CD4-positive, alpha-beta T cell treated with Interleukin-4 for 1 hour (primary cell): ENCODE measurements at regions not wholly inside any gene's neighbourhood (a gene's known extent, or its start where the extent isn't known, plus 50 kb on each side); places are given as distances from the start of the nearest gene placed in this dataset.
"Not testable (repeated sequence)": the region's sequence is repeated elsewhere in the genome, so short reads cannot be mapped to it uniquely, and the experiment has no call there.

ENCODE experiments used
- DNase-seq, 2 donors: peaks; one replicate each; pipeline ENCODE4 v3.0.0-alpha.2; 2020 to 2022

GRCh38 chr9:115327436-115328122 is 209.6 kb upstream of the TNC start:
- DNase-seq, result no peak

GRCh38 chr9:115328228-115328627 is 210.3 kb upstream of the TNC start:
- DNase-seq, result no peak

- DNase-seq, result no peak
These were observed 210.7 kb upstream of the TNC start for GRCh38 chr9:115328677-115329076.

GRCh38 chr9:115333277-115334070 is 215.5 kb upstream of the TNC start:
- no peak for DNase-seq

- DNase-seq, result no peak
These were observed 217.5 kb upstream of the TNC start for GRCh38 chr9:115335439-115335838.

- no peak for DNase-seq
These were observed 222.4 kb upstream of the TNC start for GRCh38 chr9:115340314-115340713.

- DNase-seq, result no peak
These were observed 223.5 kb upstream of the TNC start for GRCh38 chr9:115341426-115341825.

- DNase-seq, result not testable (repeated sequence)
These were observed 229.8 kb upstream of the TNC start for GRCh38 chr9:115347776-115348175.

GRCh38 chr9:115348936-115349335 is 231.0 kb upstream of the TNC start:
- not testable (repeated sequence) for DNase-seq

- DNase-seq, result no peak
These were observed 231.6 kb upstream of the TNC start for GRCh38 chr9:115349542-115349941.

GRCh38 chr9:115350548-115350947 is 232.6 kb upstream of the TNC start:
- no peak for DNase-seq

GRCh38 chr9:115353681-115354080 is 235.7 kb upstream of the TNC start:
- no peak for DNase-seq

- no peak for DNase-seq
These were observed 239.9 kb upstream of the TNC start for GRCh38 chr9:115357821-115358220.

GRCh38 chr9:115359017-115359780 is 241.2 kb upstream of the TNC start:
- no peak for DNase-seq

GRCh38 chr9:115360122-115360521 is 242.2 kb upstream of the TNC start:
- no peak for DNase-seq

- DNase-seq, result no peak
These were observed 244.1 kb upstream of the TNC start for GRCh38 chr9:115362101-115362500.

- DNase-seq, result no peak
These were observed 244.7 kb upstream of the TNC start for GRCh38 chr9:115362640-115363039.

GRCh38 chr9:115364991-115365390 is 247.0 kb upstream of the TNC start:
- DNase-seq, result no peak

- no peak for DNase-seq
These were observed 249.4 kb upstream of the TNC start for GRCh38 chr9:115367321-115367720.

- no peak for DNase-seq
These were observed 250.0 kb upstream of the TNC start for GRCh38 chr9:115367780-115368525.

- no peak for DNase-seq
These were observed 251.5 kb upstream of the TNC start for GRCh38 chr9:115369322-115369957.

GRCh38 chr9:115373000-115373709 is 255.2 kb upstream of the TNC start:
- DNase-seq, result no peak
